Stimulated activated naive CD4-positive, alpha-beta T cell (primary cell): ENCODE measurements at regions not wholly inside any gene's neighbourhood (a gene's known extent, or its start where the extent isn't known, plus 50 kb on each side); places are given as distances from the start of the nearest gene placed in this dataset.

ENCODE experiments used
- DNase-seq, 6 experiments: peaks; one replicate each; lab custom pipeline; 2025; lab: John Stamatoyannopoulos, UW

- DNase-seq: no peak
Measured at GRCh38 chr12:60872850-60873713, 1277.3 kb downstream of the SLC16A7 start.

GRCh38 chr12:60874091-60874490 is 1278.3 kb downstream of the SLC16A7 start:
- no peak for DNase-seq

GRCh38 chr12:60920841-60921495 is 1325.1 kb downstream of the SLC16A7 start:
- no peak for DNase-seq

- DNase-seq: no peak
Measured at GRCh38 chr12:60921541-60921940, 1325.7 kb downstream of the SLC16A7 start.

GRCh38 chr12:60926256-60926655 is 1330.4 kb downstream of the SLC16A7 start:
- no peak for DNase-seq

- no peak for DNase-seq
Measured at GRCh38 chr12:60930151-60930550, 1330.1 kb upstream of the USP15 start.

GRCh38 chr12:60935981-60936761 is 1324.0 kb upstream of the USP15 start:
- no peak for DNase-seq

- no peak for DNase-seq
Measured at GRCh38 chr12:60947533-60947932, 1312.7 kb upstream of the USP15 start.

GRCh38 chr12:60967128-60967527 is 1293.1 kb upstream of the USP15 start:
- DNase-seq: no peak

GRCh38 chr12:60977966-60978365 is 1282.2 kb upstream of the USP15 start:
- no peak for DNase-seq

- DNase-seq: no peak
Measured at GRCh38 chr12:60980558-60980957, 1279.6 kb upstream of the USP15 start.

GRCh38 chr12:60981473-60981872 is 1278.7 kb upstream of the USP15 start:
- DNase-seq: no peak

- no peak for DNase-seq
Measured at GRCh38 chr12:60992087-60992486, 1268.1 kb upstream of the USP15 start.

GRCh38 chr12:60995256-60995825 is 1264.9 kb upstream of the USP15 start:
- no peak for DNase-seq

- DNase-seq: no peak
Measured at GRCh38 chr12:60997869-60998378, 1262.3 kb upstream of the USP15 start.

GRCh38 chr12:61009192-61009591 is 1251.0 kb upstream of the USP15 start:
- no peak for DNase-seq

- DNase-seq: no peak
Measured at GRCh38 chr12:61011767-61012423, 1248.3 kb upstream of the USP15 start.

GRCh38 chr12:61018571-61018970 is 1241.6 kb upstream of the USP15 start:
- DNase-seq: no peak

GRCh38 chr12:61023231-61023630 is 1237.0 kb upstream of the USP15 start:
- no peak for DNase-seq

GRCh38 chr12:61029516-61029915 is 1230.7 kb upstream of the USP15 start:
- no peak for DNase-seq

- no peak for DNase-seq
Measured at GRCh38 chr12:61037792-61038191, 1222.4 kb upstream of the USP15 start.

GRCh38 chr12:61043838-61044237 is 1216.4 kb upstream of the USP15 start:
- DNase-seq: no peak
